SIG-M5 treated with dmso at 0.1 percent for 504 hours (cell line): ENCODE measurements at regions not wholly inside any gene's neighbourhood (a gene's known extent, or its start where the extent isn't known, plus 50 kb on each side); places are given as distances from the start of the nearest gene placed in this dataset.
"Not testable (repeated sequence)": the region's sequence is repeated elsewhere in the genome, so short reads cannot be mapped to it uniquely, and the experiment has no call there.

Source experiments
- DNase-seq: peaks from one replicate; lab custom pipeline; 2025; ENCODE audit not compliant: unreplicated experiment; lab: John Stamatoyannopoulos, UW

DNA sequence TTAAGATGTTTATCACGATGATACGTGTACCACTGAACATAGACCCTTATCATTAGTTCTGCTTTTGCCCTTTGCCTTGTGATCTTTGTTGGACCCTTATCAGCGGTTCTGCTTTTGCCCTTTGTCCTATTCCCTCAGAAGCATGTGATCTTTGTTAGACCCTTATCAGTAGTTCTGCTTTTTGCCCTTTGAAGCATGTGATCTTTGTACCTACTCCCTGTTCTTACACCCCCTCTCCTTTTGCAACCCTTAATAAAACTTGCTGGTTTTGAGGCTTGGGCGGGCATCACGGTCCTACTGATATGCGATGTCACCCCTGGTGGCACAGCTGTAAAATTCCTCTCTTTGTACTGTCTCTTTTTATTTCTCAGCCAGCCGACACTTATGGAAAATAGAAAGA is 117.0 kb downstream of the SDHAF3 start:
- DNase-seq: not testable (repeated sequence)

DNA sequence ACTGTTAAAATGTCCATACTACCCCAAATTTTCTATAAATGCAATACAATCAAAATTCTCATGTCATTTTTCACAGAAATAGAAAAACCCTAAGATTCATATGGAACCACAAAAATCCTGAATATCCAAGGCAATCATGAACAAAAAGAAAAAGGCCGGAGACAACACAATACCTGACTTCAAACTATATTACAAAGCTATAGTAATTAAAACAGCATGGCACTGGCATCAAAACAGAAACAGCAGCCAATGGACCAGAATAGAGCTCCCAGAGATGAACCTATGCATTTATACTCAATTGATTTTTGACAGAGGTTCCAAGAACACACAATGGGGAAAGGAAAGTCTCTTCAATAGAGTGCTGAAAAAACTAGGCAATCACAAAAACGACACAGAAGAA is 128.8 kb downstream of the SDHAF3 start:
- no peak for DNase-seq

DNA sequence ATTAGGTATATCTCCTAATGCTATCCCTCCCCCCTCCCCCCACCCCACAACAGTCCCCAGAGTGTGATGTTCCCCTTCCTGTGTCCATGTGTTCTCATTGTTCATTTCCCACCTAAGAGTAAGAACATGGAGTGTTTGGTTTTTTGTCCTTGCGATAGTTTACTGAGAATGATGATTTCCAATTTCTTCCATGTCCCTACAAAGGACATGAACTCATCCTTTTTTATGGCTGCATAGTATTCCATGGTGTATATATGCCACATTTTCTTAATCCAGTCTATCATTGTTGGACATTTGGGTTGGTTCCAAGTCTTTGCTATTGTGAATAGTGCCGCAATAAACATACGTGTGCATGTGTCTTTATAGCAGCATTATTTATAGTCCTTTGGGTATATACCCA is 140.7 kb downstream of the SDHAF3 start:
- DNase-seq: not testable (repeated sequence)

DNA sequence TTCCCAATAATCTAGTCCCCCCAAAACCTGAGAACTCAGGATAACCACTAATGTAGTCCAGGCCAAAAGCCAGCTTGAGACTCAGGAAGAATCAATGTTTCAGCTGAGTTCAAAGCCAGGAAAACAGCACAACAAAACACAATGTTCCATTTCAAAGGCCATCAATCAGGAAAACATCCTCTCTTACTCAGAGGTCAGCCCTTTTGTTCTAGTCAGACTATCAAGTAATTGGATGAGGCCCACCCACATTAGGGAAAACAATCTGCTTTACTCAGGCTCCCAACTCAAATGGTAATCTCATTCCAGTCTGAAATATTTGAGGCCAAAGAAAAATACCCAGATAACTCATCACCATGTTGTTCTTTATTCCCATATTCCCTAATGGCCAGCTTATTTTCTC is 152.2 kb downstream of the SDHAF3 start:
- DNase-seq: no peak

DNA sequence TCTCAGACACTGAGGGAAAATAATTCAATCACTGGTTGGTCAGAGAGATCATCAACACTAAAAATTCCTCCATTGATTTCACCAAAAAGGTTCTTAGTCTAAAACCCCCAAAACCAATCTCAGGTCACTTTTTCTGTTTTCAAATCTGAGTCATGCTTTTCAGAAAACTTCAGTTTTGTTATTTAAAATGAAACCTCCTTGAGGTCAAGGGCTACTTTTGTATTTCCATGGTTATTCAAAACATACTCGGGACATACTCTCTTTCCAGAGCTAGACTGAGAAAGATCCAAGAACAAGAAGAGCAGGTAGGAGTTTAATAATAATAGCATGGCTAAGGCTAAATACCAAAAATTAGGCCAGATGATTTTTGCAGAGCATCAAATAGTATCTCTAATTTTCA is 152.8 kb downstream of the SDHAF3 start:
- DNase-seq: no peak

DNA sequence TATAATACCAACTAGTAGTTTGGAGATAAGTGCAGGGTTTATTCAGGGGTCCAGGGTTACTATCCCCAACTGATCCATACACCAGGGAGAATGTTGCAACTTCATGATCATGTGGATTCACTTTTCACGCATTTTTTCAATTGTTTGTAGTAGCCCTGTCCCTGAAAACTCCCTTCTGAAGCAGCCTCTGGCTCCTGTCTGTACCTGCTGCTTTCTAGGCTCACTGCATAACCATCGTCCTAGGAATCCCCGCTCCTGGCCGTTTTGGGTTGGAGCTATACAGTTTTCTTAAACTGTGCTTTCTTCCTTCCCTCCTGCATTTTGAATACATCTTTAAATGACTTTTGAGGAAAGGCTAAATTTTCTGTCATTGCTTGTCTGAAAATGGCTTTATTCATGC is 154.1 kb downstream of the SDHAF3 start:
- no peak for DNase-seq

DNA sequence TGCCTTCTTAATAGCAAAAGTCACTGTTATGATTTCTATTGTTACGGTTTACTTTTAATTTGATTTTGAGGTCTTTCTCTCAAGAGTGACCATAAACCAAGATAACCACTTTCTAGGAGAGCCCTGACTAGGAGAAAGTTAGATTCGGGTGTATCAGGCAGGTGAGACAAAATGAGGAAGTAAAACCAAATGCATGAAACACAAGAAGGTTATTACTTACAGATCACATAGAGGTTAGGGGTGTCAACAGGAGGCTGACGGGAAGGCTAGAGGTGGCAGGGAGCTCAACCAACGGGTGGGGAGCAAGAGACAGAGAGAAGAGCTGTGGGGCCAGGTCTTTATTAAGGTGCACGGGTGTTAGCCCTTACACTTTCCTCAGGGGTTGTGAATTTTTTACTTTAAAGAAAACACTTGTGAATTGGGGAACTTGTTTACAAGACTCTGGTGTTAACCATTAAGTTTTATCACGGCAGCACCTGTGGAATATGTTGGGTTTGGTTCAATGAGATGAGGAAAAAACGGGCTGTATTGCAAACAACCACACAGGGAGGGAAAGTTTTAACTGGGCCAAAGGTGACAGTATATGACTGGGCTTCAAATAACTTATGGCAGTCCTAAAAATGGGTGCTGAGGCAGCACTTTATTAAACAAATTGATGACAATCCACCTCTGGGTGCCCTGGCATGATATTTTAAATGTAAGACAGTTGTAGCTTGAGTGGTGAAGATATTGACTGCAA is 154.9 kb downstream of the SDHAF3 start:
- DNase-seq: no peak

DNA sequence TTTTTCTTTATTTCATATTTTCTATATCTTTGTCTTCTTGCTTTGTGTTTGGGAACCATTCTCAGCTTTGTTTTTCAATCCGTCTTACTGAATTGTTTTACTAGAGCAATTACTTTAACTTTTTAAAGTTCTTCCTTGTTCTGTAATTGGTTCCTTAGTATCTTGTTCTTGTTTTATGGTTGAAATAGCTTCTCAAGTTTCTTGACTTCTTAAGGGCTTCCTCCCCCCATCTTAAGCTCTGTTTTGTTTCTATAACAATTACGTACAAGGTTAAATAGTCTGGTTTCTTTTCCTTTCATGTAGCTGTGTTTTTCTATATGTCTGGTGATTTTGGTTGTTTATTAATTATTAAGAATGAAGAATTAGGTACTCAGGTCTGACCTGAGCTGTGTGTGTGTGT is 158.0 kb downstream of the SDHAF3 start:
- DNase-seq: no peak

DNA sequence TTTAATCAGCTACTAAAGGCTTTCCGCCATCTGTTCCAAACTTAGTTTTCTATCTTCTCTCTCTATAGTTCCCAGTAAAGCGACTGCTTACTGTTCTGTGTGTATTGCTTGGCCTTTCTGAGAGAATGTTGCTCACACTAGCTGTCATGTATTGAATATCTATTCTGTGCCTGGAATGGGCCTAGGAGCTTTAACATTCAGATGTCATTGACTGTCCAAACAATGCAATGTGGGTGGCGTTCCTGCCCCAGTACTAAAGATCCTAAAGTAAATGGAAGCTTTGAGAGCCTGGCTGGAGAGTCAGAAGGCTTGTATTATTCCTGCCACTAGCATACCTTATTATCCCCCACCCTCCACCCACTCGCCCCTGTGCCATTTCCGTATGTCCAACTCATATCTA is 163.5 kb downstream of the SDHAF3 start:
- DNase-seq: no peak

DNA sequence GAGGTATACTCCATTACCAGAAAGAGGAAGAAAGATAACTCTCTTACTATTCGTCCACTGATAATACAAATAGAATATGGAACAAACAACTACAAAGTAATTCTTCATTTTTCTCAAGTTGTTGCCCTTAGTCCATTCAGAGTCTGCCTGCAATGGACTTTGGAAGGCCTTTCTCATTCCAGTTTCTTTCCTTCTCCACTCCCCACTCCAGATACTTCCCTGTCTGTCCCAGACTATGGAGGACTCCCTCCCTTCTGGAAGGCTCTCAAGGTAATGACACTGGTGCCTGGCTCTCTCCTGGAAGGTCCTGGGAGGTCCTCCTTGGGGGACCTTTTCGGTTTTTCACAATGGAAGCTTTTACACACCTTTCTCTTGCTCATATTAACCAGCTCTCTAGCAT is 167.8 kb downstream of the SDHAF3 start:
- no peak for DNase-seq

DNA sequence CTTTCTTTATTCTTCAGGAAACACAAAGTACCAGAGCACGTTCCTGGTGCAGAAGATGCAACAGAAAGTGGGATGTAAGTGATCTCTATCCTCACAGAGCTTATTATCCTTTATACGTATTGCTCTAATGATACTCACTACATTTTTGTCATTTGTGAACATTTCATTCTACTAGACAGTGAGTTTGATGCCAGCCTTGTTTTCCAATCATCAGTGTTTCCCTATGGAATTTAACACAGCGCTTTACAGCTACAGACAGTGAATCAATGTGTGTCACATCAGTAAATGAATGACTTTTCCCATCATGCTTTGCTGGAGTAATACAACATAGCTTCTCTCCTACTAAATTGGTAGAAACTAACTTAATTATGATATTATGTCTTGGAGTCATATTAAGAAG is 175.5 kb downstream of the SDHAF3 start:
- DNase-seq: no peak

DNA sequence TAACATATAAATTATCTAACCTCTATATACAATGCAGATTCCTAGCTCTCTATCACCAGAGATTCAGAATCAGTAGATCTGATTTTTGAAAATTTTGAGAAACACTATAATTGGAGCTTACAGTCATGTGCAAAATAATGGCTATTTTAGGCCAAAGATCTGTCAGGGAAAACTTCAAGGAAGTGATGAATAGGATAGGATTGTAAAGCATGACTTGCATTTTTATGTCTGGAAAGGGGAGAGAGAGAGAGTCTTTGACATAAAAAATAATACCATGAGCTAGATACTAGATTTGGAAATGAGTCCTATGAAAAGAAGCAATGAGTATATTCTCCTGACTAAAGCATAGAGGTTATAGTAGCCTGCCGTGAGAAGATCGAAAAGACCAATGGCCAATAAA is 181.1 kb downstream of the SDHAF3 start:
- no peak for DNase-seq

DNA sequence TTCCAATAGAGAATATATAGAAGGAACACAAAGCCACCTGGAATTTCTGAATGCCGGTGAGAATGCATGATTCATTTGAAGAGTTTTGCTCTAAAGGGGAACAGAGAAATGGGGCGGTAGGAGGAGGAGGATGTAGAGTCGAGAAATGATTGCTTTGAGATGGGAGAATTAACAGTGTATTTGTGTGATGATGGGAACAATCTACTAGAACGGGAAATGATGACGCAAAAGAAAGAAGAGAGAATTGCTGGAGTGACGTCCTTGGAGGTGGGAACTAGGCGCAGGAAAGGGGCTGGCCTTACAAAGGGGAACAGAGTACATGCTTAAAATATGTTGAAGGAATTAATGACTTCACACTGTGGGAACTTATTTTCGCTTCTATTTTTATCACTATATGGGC is 188.1 kb downstream of the SDHAF3 start:
- no peak for DNase-seq

DNA sequence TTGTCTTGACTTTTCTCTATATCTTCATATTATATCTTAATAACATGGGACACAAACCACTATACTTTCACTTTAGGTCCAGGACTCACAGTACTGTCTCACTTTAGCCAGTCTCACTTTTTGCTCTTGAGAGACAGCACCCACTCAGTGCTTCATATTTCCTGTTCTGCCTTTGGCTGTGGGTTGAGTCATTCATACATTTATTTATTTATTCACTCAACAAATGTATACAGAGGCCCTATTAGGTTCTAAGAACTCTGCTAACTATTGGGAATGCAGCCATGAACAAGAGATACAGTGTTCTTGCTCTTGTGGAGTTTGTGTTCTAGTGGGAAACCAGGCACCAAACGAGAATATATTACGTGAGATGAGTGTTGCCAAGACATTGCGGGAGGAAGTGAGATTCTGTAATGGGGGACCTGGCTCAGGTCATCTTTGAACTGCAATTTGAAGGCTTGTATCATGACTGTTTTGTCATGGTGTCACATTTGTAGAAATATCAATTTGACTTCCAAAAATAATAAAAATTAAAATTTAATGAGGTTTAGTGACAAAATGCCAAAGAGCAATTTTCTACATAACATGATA is 190.1 kb downstream of the SDHAF3 start:
- no peak for DNase-seq

DNA sequence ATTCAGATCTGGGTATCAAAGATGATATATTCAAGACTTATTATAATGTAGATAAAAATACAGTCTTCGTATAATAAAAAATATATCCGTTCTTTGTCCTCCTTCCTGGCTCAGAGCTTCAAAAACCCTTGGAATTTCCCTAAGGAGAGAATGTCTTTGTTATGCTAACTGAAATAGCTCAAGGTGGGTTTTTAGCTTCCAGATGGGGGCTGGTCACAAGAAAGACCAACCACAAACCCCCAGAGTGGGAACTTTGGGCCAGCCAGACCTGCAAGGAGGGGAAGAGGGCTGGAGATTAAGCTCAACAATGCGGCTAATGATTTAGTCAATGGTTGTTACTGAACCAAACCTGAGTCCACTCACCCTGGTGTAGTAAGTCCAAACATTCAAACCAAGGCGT is 196.4 kb downstream of the SDHAF3 start:
- no peak for DNase-seq

DNA sequence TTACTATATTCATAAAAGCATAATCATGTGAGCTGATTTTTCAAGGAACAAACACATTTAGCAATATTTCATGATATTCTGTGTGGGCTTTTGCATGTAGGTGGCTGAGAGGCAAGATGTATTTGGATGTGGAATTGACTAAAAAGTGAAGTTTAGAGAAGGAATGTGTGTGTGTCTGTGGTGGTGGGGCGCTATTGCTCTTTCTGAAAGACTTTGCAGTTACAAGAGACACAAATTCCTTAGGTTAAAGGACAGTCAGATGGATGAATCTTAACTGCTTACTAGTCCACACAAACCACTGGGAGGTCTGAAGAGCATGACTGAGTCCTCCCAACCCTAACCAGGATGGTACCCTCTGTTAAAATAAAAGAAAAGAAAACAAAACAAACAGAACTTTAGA is 200.1 kb downstream of the SDHAF3 start:
- no peak for DNase-seq

DNA sequence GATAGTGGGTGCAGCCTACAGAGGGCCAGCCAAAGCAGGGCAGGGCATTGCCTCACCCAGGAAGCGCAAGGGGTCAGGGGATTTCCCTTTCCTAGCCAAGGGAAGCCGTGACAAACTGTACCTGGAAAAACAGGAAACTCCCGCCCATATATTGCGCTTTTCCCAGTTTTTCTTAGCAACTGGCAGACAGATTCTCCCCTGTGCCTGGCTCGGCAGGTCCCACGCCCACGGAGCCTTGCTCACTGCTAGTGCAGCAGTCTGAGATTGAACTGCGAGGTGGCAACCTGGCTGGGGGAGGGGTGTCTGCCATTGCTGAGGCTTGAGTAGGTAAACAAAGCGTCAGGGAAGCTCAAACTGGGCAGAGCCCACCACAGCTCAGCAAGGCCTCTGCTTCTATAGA is 212.4 kb downstream of the SDHAF3 start:
- not testable (repeated sequence) for DNase-seq

DNA sequence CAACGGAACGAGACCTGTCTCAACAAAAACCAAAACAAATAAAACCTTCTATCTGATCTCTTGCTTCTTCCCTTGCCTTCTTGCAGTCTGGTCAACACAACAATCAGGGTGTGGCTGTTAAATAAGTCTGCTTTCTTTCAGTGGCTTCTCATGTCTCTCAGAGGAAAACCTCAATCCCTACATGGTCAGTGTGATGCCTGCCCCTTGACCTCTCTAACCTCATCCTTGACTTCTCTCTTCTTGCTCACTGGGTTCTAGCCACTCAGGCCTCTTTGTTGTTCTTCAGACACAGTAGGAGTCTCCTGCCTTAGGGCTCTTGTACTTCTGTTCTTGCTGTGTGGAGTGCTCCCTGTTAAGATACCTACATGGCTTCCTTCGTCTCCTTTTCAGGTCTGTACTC is 220.4 kb downstream of the SDHAF3 start:
- no peak for DNase-seq

DNA sequence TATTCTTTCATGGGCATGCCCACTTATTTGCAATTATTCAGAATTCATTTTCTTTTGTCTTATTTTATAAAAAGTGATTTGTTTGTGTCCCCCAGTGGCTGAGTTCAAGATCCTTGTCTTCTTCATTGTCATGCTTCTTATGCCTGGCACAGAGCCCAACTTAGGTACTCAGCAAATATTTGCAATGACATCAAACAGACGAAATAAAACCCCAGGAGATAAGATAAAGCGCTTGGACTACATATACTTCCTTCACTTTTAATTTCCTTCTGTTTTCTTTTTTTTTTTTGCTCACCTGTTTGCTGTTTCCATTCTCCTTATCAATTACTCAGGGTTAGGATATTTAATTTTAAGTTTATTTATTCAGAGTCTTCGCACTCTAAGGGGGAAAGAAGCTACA is 225.0 kb downstream of the SDHAF3 start:
- DNase-seq: no peak

DNA sequence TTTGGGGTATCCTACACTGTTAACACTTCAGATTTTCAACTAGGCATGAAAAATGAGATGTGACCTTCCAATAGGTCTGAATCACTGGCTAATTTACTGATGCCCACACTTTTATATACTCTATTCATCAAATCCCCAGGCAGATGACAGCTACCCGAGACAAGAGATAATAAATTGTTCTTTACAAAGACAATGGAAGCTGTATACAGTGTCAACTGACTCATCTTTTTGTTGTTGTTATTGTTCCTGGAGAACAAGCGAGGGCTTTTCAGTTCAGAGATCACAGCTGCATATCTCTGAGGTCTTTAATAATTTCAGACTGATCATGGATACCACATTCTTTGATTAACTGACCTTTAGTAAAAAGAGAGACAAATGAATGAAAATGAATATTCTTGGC is 228.9 kb downstream of the SDHAF3 start:
- no peak for DNase-seq

DNA sequence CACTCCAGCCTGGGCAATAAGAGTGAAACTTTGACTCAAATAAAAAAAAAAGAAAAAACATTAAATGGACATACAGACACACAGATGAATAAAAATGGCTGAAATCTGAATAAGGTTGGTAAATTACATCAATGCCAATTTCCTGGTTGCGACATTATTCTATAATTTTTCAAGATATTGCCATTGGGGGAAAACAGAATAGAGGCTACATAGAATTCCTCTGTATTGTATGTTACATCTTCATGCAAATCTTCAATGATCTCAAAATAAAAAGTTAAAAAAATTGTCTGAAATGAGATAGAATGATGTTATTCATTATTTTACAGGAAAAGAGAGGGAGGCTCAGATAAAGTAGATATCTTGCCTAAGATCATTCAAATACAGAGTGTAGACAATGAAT is 234.0 kb downstream of the SDHAF3 start:
- no peak for DNase-seq

DNA sequence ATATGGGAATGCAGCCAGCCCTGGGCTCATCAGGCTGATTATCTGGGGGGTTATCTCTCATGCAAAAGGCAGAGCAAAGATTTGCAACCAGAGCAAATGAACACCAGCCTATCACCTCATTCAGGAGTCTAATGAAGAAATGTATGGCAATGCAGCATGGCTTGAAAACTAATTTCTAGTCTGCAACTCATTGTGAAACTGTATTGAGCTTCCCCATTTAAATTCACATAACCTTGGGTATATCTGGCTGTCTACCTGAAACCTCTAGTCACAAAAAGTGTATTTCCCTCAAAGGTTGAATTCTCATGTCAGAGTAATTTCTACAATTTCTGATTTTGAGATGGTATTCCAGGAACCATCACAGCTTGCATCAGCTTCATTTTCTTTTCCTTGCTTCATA is 240.0 kb downstream of the SDHAF3 start:
- DNase-seq: no peak

DNA sequence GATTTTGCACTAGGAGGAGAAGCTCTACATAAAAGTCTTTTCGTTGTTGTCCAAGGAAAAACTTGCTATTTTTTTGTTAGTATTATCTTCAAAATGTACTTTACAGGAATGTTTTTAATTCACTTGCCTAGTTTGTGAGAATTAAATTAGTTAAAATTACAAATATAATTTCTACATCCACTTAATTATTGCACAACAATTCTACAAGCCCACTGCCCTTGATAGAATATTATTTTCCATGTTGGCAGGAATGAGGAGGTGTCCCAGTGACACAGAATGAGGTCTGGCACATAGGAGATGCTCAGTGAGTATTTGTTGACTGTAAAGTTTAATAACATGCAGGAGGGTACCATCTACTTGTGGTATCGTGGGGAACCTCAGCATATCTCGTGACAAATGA is 255.4 kb downstream of the SDHAF3 start:
- DNase-seq: no peak
